DND-41 (cell line): ENCODE measurements at regions not wholly inside any gene's neighbourhood (a gene's known extent, or its start where the extent isn't known, plus 50 kb on each side); places are given as distances from the start of the nearest gene placed in this dataset.

Source experiments
- EZH2 ChIP-seq: IDR thresholded peaks from 3 replicates; pipeline ENCODE4 v1.6.1; 2012; ENCODE audit warnings: borderline replicate concordance, low read depth, mild to moderate bottlenecking, moderate library complexity, low read length, inconsistent platforms; ENCODE audit not compliant: severe bottlenecking
- TF ChIP-seq, protein P1 (sequence below): IDR thresholded peaks from 2 replicates; pipeline ENCODE4 v1.5.1; 2012; ENCODE audit warnings: borderline replicate concordance, low read length, moderate library complexity, mild to moderate bottlenecking; ENCODE audit not compliant: poor library complexity, severe bottlenecking; ENCODE audit errors: extremely low read depth

- TF ChIP-seq, protein P1, sequence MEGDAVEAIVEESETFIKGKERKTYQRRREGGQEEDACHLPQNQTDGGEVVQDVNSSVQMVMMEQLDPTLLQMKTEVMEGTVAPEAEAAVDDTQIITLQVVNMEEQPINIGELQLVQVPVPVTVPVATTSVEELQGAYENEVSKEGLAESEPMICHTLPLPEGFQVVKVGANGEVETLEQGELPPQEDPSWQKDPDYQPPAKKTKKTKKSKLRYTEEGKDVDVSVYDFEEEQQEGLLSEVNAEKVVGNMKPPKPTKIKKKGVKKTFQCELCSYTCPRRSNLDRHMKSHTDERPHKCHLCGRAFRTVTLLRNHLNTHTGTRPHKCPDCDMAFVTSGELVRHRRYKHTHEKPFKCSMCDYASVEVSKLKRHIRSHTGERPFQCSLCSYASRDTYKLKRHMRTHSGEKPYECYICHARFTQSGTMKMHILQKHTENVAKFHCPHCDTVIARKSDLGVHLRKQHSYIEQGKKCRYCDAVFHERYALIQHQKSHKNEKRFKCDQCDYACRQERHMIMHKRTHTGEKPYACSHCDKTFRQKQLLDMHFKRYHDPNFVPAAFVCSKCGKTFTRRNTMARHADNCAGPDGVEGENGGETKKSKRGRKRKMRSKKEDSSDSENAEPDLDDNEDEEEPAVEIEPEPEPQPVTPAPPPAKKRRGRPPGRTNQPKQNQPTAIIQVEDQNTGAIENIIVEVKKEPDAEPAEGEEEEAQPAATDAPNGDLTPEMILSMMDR = no peak
- no peak for TF ChIP-seq EZH2
Observed at GRCh38 chr18:39375066-39375465, 1809.5 kb upstream of the CELF4 start.
